Astrocyte (in vitro differentiated cells and primary cell): ENCODE measurements at regions not wholly inside any gene's neighbourhood (a gene's known extent, or its start where the extent isn't known, plus 50 kb on each side); places are given as distances from the start of the nearest gene placed in this dataset.

Source experiments
- DNase-seq: peaks from one replicate; pipeline ENCODE4 v3.0.0-alpha.2; 2010; ENCODE audit warnings: low read depth
- FAIRE-seq: peaks from 2 replicates; lab custom pipeline; 2011; peaks lifted over from hg19 to GRCh38; lab: Jason Lieb, UNC
- H2AFZ ChIP-seq: 2 replicates; pipeline ENCODE4 v1.6.0; 2012; ENCODE audit warnings: low read depth, low read length, inconsistent platforms
- H3K27ac ChIP-seq: 2 replicates; pipeline ENCODE4 v1.5.1; 2011; ENCODE audit warnings: low read depth, low read length, inconsistent platforms
- H3K27me3 ChIP-seq: 2 replicates; pipeline ENCODE4 v1.6.0; 2011; ENCODE audit warnings: low read length, inconsistent platforms; ENCODE audit not compliant: insufficient read depth
- H3K36me3 ChIP-seq: 2 replicates; pipeline ENCODE4 v1.5.1; 2011; ENCODE audit warnings: low read length, inconsistent platforms; ENCODE audit not compliant: insufficient read depth
- H3K4me1 ChIP-seq: 2 replicates; pipeline ENCODE4 v1.5.1; 2011; ENCODE audit warnings: low read length, inconsistent platforms; ENCODE audit not compliant: insufficient read depth
- H3K4me2 ChIP-seq: 2 replicates; pipeline ENCODE4 v1.6.0; 2012; ENCODE audit warnings: low read length, inconsistent platforms
- H3K4me3 ChIP-seq: 2 replicates; pipeline ENCODE4 v1.5.1; 2011; ENCODE audit warnings: low read depth, mild to moderate bottlenecking, low read length, inconsistent platforms; ENCODE audit not compliant: insufficient read depth
- H3K79me2 ChIP-seq: 2 replicates; pipeline ENCODE4 v1.6.0; 2012; ENCODE audit warnings: mild to moderate bottlenecking, low read length, inconsistent platforms; ENCODE audit not compliant: insufficient read depth
- H3K9ac ChIP-seq: 2 replicates; pipeline ENCODE4 v1.6.0; 2012; ENCODE audit warnings: mild to moderate bottlenecking, low read length, inconsistent platforms
- H3K9me3 ChIP-seq: 2 replicates; pipeline ENCODE4 v1.5.1; 2012; ENCODE audit warnings: low read depth, mild to moderate bottlenecking, low read length, inconsistent platforms; ENCODE audit not compliant: insufficient read depth
- H4K20me1 ChIP-seq: 2 replicates; pipeline ENCODE4 v1.6.0; 2012; ENCODE audit warnings: low read length, inconsistent platforms; ENCODE audit not compliant: insufficient read depth
- H3K27ac Mint-ChIP-seq: one replicate; pipeline ENCODE4 v1.8.0; 2021; ENCODE audit warnings: mild to moderate bottlenecking, mixed read lengths; ENCODE audit not compliant: unreplicated experiment
- H3K27me3 Mint-ChIP-seq: one replicate; pipeline ENCODE4 v1.8.0; 2021; ENCODE audit warnings: low read depth, mixed read lengths; ENCODE audit not compliant: unreplicated experiment
- H3K36me3 Mint-ChIP-seq: one replicate; pipeline ENCODE4 v1.8.0; 2021; ENCODE audit warnings: low read depth, mixed read lengths; ENCODE audit not compliant: unreplicated experiment
- H3K4me1 Mint-ChIP-seq: one replicate; pipeline ENCODE4 v1.8.0; 2021; ENCODE audit warnings: low read depth, mixed read lengths; ENCODE audit not compliant: unreplicated experiment
- H3K4me3 Mint-ChIP-seq: one replicate; pipeline ENCODE4 v1.8.0; 2021; ENCODE audit warnings: mild to moderate bottlenecking, moderate library complexity, mixed read lengths; ENCODE audit not compliant: unreplicated experiment
- H3K9me3 Mint-ChIP-seq: one replicate; pipeline ENCODE4 v1.8.0; 2021; ENCODE audit warnings: mild to moderate bottlenecking, mixed read lengths; ENCODE audit not compliant: unreplicated experiment
- CTCF ChIP-seq: IDR thresholded peaks from 2 replicates; pipeline ENCODE4 v1.5.1; 2011; ENCODE audit warnings: low read depth, mild to moderate bottlenecking, inconsistent platforms, low read length, moderate library complexity; ENCODE audit not compliant: insufficient read depth
- EZH2 ChIP-seq: IDR thresholded peaks from 2 replicates; pipeline ENCODE4 v1.6.1; 2012; ENCODE audit warnings: mild to moderate bottlenecking, low read length, inconsistent platforms; ENCODE audit not compliant: insufficient read depth

GRCh38 chr2:7815726-7816125, 866.1 kb upstream of the ID2 start:
- Histone ChIP-seq H4K20me1 (no peaks in the 10 kb centered on the region), H3K4me2 (no peak overlapping the region), H3K4me3 (no peak overlapping the region), H2AFZ (no peak overlapping the region), H3K9ac (no peak overlapping the region), H3K36me3 (no peaks in the 10 kb centered on the region), H3K27me3 (no peaks in the 10 kb centered on the region), H3K4me1 (peaks cover 20% of the 10 kb centered on the region), H3K27ac (no peak overlapping the region), H3K9me3 (no peaks in the 10 kb centered on the region), H3K79me2 (no peaks in the 10 kb centered on the region)
- Mint-ChIP-seq H3K36me3 (no peaks in the 10 kb centered on the region), H3K9me3 (peaks cover 2% of the 10 kb centered on the region), H3K27ac (no peak overlapping the region), H3K4me1 (peaks cover 15% of the 10 kb centered on the region), H3K27me3 (no peaks in the 10 kb centered on the region), H3K4me3 (no peak overlapping the region)
- DNase-seq = no peak
- TF ChIP-seq CTCF = no peak
- TF ChIP-seq EZH2 = no peak
- no peak for FAIRE-seq

GRCh38 chr2:7816233-7816632, 865.6 kb upstream of the ID2 start:
- Histone ChIP-seq H3K27me3 (no peaks in the 10 kb centered on the region), H3K36me3 (no peaks in the 10 kb centered on the region), H3K4me3 (no peak overlapping the region), H4K20me1 (no peaks in the 10 kb centered on the region), H3K9ac (no peak overlapping the region), H2AFZ (no peak overlapping the region), H3K4me1 (peaks cover 20% of the 10 kb centered on the region), H3K4me2 (no peak overlapping the region), H3K9me3 (no peaks in the 10 kb centered on the region), H3K27ac (no peak overlapping the region), H3K79me2 (no peaks in the 10 kb centered on the region)
- H3K4me3 Mint-ChIP-seq = no peak overlapping the region
- H3K36me3 Mint-ChIP-seq = no peaks in the 10 kb centered on the region
- H3K4me1 Mint-ChIP-seq = peaks cover 15% of the 10 kb centered on the region
- FAIRE-seq (no peak), DNase-seq (no peak)
- H3K27ac Mint-ChIP-seq = no peak overlapping the region
- TF ChIP-seq CTCF (no peak), EZH2 (no peak)
- H3K9me3 Mint-ChIP-seq = peaks cover 2% of the 10 kb centered on the region
- H3K27me3 Mint-ChIP-seq = no peaks in the 10 kb centered on the region

- H3K27ac ChIP-seq = no peak overlapping the region
- no peaks in the 10 kb centered on the region for H4K20me1 ChIP-seq
- H3K9ac ChIP-seq = no peak overlapping the region
- H3K4me1 ChIP-seq = peaks cover 18% of the 10 kb centered on the region
- no peak for FAIRE-seq
- TF ChIP-seq CTCF (no peak), EZH2 (no peak)
- Mint-ChIP-seq H3K27ac (no peak overlapping the region), H3K4me3 (no peak overlapping the region), H3K27me3 (no peaks in the 10 kb centered on the region), H3K9me3 (peaks cover 2% of the 10 kb centered on the region), H3K36me3 (no peaks in the 10 kb centered on the region), H3K4me1 (peaks cover 12% of the 10 kb centered on the region)
- H2AFZ ChIP-seq = no peak overlapping the region
- no peak for DNase-seq
- H3K79me2 ChIP-seq = no peaks in the 10 kb centered on the region
- no peak overlapping the region for H3K4me2 ChIP-seq
- H3K9me3 ChIP-seq = no peaks in the 10 kb centered on the region
- no peaks in the 10 kb centered on the region for H3K36me3 ChIP-seq
- H3K27me3 ChIP-seq = no peaks in the 10 kb centered on the region
- no peak overlapping the region for H3K4me3 ChIP-seq
Measured at GRCh38 chr2:7816944-7817343, 864.9 kb upstream of the ID2 start.
